AG04449 (cell line): ENCODE measurements at regions not wholly inside any gene's neighbourhood (a gene's known extent, or its start where the extent isn't known, plus 50 kb on each side); places are given as distances from the start of the nearest gene placed in this dataset.
A peak's percentile ranks its signal among the peaks of the same experiment; 100 is the strongest.

ENCODE experiments used
- CTCF ChIA-PET: fragments of 350-600 bp; formaldehyde crosslinking; extraction: SDS; loops from one replicate; lab custom pipeline; 2021; ENCODE audit warnings: antibody characterized with exemption; lab: Yijun Ruan, JAX
- POLR2A ChIA-PET: fragments of 400-600, 350-600 bp; formaldehyde crosslinking; extraction: SDS; loops from one replicate; lab custom pipeline; 2020; ENCODE audit warnings: antibody characterized with exemption, inconsistent platforms; lab: Yijun Ruan, JAX
- DNase-seq: peaks from one replicate; pipeline ENCODE4 v3.0.0-alpha.2; 2010; ENCODE audit warnings: low read depth, low spot score
- H3K4me3 ChIP-seq: 2 replicates; pipeline ENCODE4 v1.5.1; 2011; ENCODE audit warnings: low read depth, mild to moderate bottlenecking, control low read depth, low read length
- TF ChIP-seq, protein P1 (sequence below): IDR thresholded peaks from one replicate; pipeline ENCODE4 v1.5.1; 2011; ENCODE audit warnings: mild to moderate bottlenecking, moderate library complexity, low read length, control low read depth, inconsistent platforms; ENCODE audit not compliant: insufficient read depth; ENCODE audit errors: missing control alignments

DNA sequence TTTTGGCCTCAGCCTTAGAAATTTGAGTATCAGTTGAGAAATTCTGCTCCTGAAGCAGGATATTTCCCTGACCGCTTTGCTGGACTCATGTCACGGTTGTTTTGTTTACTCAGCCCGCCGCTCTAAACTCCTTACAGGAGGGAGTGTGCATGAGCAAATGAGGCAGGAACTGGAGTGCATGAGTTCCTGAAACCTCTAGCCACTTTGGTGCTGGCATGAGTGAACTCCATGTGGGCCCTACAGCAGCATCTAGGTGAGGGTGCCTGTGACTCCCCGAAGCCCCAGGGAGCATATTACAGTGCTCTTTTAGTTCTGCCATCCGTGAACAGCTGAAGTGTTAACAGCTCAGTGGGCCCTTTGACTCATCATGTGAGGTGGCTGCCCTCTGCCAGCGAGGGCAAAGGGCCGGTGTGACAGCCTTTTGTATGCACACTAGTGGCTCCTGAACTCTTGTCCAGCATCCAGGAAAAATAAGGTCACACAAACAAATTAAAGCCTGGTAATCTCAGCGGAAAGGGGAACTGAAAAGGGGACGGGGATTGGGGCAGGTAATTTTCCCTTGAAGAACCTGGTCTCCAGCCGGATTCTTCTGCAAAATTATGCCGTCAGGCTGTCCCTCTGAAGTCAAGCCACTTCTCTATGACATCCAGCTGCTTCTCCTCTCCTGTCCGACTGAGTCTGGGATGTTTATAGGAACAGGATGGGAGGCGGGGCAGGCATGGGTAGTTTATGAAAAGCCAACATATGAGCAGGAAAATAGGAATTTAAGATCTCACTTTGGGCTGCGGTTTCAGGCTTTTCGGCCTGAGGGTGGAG, 1668.7 kb downstream of the SUCLG1 start:
- POLR2A ChIA-PET, result no interaction called here
- no peak overlapping the region for H3K4me3 ChIP-seq
- TF ChIP-seq, protein P1, sequence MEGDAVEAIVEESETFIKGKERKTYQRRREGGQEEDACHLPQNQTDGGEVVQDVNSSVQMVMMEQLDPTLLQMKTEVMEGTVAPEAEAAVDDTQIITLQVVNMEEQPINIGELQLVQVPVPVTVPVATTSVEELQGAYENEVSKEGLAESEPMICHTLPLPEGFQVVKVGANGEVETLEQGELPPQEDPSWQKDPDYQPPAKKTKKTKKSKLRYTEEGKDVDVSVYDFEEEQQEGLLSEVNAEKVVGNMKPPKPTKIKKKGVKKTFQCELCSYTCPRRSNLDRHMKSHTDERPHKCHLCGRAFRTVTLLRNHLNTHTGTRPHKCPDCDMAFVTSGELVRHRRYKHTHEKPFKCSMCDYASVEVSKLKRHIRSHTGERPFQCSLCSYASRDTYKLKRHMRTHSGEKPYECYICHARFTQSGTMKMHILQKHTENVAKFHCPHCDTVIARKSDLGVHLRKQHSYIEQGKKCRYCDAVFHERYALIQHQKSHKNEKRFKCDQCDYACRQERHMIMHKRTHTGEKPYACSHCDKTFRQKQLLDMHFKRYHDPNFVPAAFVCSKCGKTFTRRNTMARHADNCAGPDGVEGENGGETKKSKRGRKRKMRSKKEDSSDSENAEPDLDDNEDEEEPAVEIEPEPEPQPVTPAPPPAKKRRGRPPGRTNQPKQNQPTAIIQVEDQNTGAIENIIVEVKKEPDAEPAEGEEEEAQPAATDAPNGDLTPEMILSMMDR, result no peak
- DNase-seq, result peak; percentile 12
- CTCF ChIA-PET, result no interaction called here

DNA sequence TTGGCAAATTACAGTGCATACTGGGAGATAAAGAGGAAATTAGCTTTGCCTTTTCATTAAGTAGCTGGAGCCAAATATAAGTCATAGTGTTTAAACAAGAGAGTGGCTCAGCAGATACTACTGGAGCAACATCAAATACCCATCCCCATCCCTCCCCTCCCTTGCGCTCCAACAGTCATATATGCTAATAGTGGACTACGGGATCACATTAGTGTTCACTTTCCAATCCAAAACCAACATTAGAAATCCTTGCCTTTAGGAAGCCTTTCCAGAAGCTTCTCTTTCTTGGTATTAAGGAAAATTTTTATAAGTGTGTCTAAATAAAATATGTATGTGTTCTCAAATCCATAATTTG, 1669.3 kb downstream of the SUCLG1 start:
- ChIA-PET POLR2A (no interaction called here), CTCF (no interaction called here)
- H3K4me3 ChIP-seq, result no peak overlapping the region
- TF ChIP-seq, protein P1, result no peak
- no peak for DNase-seq

GRCh38 chr2:82781176-82781915, 1677.7 kb downstream of the SUCLG1 start:
- TF ChIP-seq, protein P1, result no peak
- ChIA-PET CTCF (no interaction called here), POLR2A (no interaction called here)
- no peak for DNase-seq
- no peak overlapping the region for H3K4me3 ChIP-seq

DNA sequence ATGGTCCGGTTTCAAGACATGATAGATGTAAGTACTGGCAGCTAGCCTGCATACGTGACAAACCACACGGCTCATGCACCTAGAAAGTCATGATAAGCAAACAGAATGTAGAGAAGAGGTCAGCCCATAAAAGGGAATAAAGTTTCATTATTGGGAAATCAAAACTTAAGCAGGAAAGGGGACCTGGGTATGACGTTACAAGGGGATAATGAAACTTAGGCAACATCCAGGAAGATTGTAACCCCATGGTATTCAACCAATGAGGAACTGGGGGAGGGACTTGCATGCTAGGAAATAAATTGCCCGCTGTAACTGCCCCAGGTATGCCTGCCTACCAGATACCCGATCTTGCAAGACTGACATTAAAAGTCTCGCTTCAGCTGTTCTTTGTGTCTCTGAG, 1679.0 kb downstream of the SUCLG1 start:
- TF ChIP-seq, protein P1, result no peak
- ChIA-PET POLR2A (no interaction called here), CTCF (no interaction called here)
- H3K4me3 ChIP-seq, result no peak overlapping the region
- no peak for DNase-seq

DNA sequence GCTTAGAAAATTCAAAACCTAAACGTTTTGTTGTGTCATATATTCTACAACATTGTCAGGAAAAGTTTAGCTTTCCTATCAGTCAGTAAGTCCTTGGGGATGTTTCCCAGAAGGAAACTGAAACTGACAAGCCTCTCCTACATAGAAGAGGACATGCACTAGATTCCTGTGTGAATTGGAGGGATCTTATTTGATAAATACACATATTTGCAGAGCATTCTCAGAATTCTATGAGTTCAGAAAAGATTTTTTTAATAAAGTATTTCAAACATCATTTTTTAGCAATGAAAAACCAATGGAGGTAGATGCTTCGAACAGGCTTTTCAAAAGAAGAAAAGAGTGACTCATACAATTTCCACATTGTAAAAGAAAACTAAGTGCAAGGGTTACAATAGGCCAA, 1706.7 kb downstream of the SUCLG1 start:
- H3K4me3 ChIP-seq, result no peak overlapping the region
- ChIA-PET CTCF (no interaction called here), POLR2A (no interaction called here)
- DNase-seq, result no peak
- TF ChIP-seq, protein P1, result no peak

DNA sequence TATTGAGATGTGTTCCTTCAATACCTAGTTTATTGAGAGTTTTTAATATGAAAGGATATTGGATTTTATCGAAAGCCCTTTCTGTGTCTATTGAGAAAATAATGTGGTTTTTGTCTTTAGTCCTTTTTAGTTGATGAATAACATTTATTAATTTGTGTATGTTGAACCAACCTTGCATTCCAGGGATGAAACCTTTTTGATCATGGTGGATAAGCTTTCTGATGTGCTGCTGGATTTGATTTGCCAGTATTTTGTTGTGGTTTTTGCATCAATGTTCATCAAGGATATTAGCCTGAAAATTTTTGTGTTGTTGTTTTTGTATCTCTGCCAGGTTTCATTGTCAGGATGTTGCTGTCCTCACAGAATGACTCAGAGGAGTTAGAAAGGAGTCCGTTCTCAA, 1710.4 kb downstream of the SUCLG1 start:
- no peak for DNase-seq
- ChIA-PET CTCF (no interaction called here), POLR2A (no interaction called here)
- H3K4me3 ChIP-seq, result no peak overlapping the region
- TF ChIP-seq, protein P1, result no peak
